Chondrocyte (in vitro differentiated cells): ENCODE measurements at regions not wholly inside any gene's neighbourhood (a gene's known extent, or its start where the extent isn't known, plus 50 kb on each side); places are given as distances from the start of the nearest gene placed in this dataset.

ENCODE experiments used
- DNase-seq: peaks from one replicate; pipeline ENCODE4 v3.0.0; 2021; ENCODE audit warnings: mixed read lengths, low spot score
- H3K27ac Mint-ChIP-seq: one replicate; pipeline ENCODE4 v1.8.0; 2021; ENCODE audit warnings: mild to moderate bottlenecking, moderate library complexity, mixed read lengths; ENCODE audit not compliant: unreplicated experiment
- H3K27me3 Mint-ChIP-seq: 2 replicates; pipeline ENCODE4 v1.8.0; 2021; ENCODE audit warnings: low read depth, mixed read lengths
- H3K36me3 Mint-ChIP-seq: 2 replicates; pipeline ENCODE4 v1.8.0; 2021; ENCODE audit warnings: low read depth, mixed read lengths
- H3K4me1 Mint-ChIP-seq: 2 replicates; pipeline ENCODE4 v1.8.0; 2021; ENCODE audit warnings: low read depth, mild to moderate bottlenecking, mixed read lengths
- H3K4me3 Mint-ChIP-seq: one replicate; pipeline ENCODE4 v1.8.0; 2021; ENCODE audit warnings: mild to moderate bottlenecking, moderate library complexity, mixed read lengths; ENCODE audit not compliant: unreplicated experiment
- H3K9me3 Mint-ChIP-seq: 2 replicates; pipeline ENCODE4 v1.8.0; 2021; ENCODE audit warnings: low read depth, mixed read lengths
- TF ChIP-seq, protein P1 (sequence below): fragments of 200-600 bp; sonication (generic); IDR thresholded peaks from 2 replicates; pipeline ENCODE4 v1.5.0; 2021; ENCODE audit warnings: antibody characterized with exemption, mild to moderate bottlenecking, moderate library complexity

GRCh38 chr5:63650581-63650980 is 311.7 kb downstream of the HTR1A start:
- no peak overlapping the region for H3K4me3 Mint-ChIP-seq
- no peak overlapping the region for H3K27ac Mint-ChIP-seq
- no peaks in the 10 kb centered on the region for H3K4me1 Mint-ChIP-seq
- H3K36me3 Mint-ChIP-seq, result no peaks in the 10 kb centered on the region
- TF ChIP-seq, protein P1, sequence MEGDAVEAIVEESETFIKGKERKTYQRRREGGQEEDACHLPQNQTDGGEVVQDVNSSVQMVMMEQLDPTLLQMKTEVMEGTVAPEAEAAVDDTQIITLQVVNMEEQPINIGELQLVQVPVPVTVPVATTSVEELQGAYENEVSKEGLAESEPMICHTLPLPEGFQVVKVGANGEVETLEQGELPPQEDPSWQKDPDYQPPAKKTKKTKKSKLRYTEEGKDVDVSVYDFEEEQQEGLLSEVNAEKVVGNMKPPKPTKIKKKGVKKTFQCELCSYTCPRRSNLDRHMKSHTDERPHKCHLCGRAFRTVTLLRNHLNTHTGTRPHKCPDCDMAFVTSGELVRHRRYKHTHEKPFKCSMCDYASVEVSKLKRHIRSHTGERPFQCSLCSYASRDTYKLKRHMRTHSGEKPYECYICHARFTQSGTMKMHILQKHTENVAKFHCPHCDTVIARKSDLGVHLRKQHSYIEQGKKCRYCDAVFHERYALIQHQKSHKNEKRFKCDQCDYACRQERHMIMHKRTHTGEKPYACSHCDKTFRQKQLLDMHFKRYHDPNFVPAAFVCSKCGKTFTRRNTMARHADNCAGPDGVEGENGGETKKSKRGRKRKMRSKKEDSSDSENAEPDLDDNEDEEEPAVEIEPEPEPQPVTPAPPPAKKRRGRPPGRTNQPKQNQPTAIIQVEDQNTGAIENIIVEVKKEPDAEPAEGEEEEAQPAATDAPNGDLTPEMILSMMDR, result no peak
- DNase-seq, result no peak
- H3K9me3 Mint-ChIP-seq, result no peaks in the 10 kb centered on the region
- H3K27me3 Mint-ChIP-seq, result no peaks in the 10 kb centered on the region

GRCh38 chr5:63648376-63648775 is 313.9 kb downstream of the HTR1A start:
- Mint-ChIP-seq H3K27ac (no peak overlapping the region), H3K4me1 (no peaks in the 10 kb centered on the region), H3K4me3 (no peak overlapping the region), H3K9me3 (no peaks in the 10 kb centered on the region), H3K27me3 (no peaks in the 10 kb centered on the region), H3K36me3 (no peaks in the 10 kb centered on the region)
- TF ChIP-seq, protein P1, result no peak
- no peak for DNase-seq

GRCh38 chr5:63629951-63630630 is 332.2 kb downstream of the HTR1A start:
- Mint-ChIP-seq H3K9me3 (peaks cover 4% of the 10 kb centered on the region), H3K27me3 (no peaks in the 10 kb centered on the region), H3K4me3 (no peak overlapping the region), H3K27ac (no peak overlapping the region), H3K4me1 (no peaks in the 10 kb centered on the region), H3K36me3 (no peaks in the 10 kb centered on the region)
- TF ChIP-seq, protein P1, result no peak
- DNase-seq, result no peak

- H3K36me3 Mint-ChIP-seq, result no peaks in the 10 kb centered on the region
- TF ChIP-seq, protein P1, result no peak
- H3K27ac Mint-ChIP-seq, result no peak overlapping the region
- H3K4me1 Mint-ChIP-seq, result no peaks in the 10 kb centered on the region
- DNase-seq, result no peak
- no peaks in the 10 kb centered on the region for H3K27me3 Mint-ChIP-seq
- H3K4me3 Mint-ChIP-seq, result no peak overlapping the region
- peaks cover 5% of the 10 kb centered on the region for H3K9me3 Mint-ChIP-seq
These were observed 348.8 kb downstream of the HTR1A start for GRCh38 chr5:63613442-63613841.

DNA sequence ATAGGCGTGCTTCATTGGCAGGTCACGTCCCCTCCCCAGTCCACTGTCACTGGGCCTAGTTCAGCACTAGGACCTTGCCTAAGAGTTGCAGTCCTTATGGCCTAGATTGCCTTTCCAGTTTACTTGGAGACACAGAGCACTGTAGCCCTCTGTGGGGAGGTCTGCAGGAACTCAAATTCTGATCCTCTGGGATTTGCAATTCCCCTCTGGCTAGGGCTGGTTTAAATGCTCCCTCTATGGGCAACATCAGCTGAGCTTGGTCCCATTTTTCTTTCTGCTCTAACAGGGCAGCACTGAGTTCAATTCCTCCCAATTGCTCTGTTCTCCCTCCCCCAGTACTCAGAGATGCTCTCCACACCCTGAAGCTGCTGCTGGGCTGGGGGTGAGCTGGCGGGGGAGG is 358.2 kb downstream of the HTR1A start:
- DNase-seq, result no peak
- Mint-ChIP-seq H3K27me3 (peaks cover 1% of the 10 kb centered on the region), H3K4me1 (no peaks in the 10 kb centered on the region), H3K4me3 (no peak overlapping the region), H3K9me3 (peaks cover 9% of the 10 kb centered on the region), H3K27ac (no peak overlapping the region), H3K36me3 (no peaks in the 10 kb centered on the region)
- TF ChIP-seq, protein P1, result no peak
